Caco-2 (cell line): ENCODE measurements at regions not wholly inside any gene's neighbourhood (a gene's known extent, or its start where the extent isn't known, plus 50 kb on each side); places are given as distances from the start of the nearest gene placed in this dataset.
"Not testable (repeated sequence)": the region's sequence is repeated elsewhere in the genome, so short reads cannot be mapped to it uniquely, and the experiment has no call there.

Source experiments
- BruUV-seq: library from RNA; stranded (reverse); fragments of 400-500 nt; replicated peaks from 2 replicates; lab custom pipeline; 2021; lab: Mats Ljungman, UMichigan
- CTCF ChIA-PET: fragments of 300-600 bp; sonication (Branson Sonifier 250); formaldehyde crosslinking; loops from one replicate; lab custom pipeline; 2022; ENCODE audit warnings: antibody characterized with exemption; lab: Charles Lee
- POLR2A ChIA-PET: fragments of 300-600 bp; sonication (Branson Sonifier 250); formaldehyde crosslinking; loops from one replicate; lab custom pipeline; 2022; ENCODE audit warnings: antibody characterized with exemption; lab: Charles Lee
- DNase-seq, 2 experiments: peaks; one replicate each; pipeline versions ENCODE4 v3.0.0 to v3.0.0-alpha.2; 2020 to 2022
- H3K27me3 ChIP-seq: replicated peaks from 2 replicates; pipeline ENCODE4 v1.6.0; 2011; ENCODE audit warnings: low read length; ENCODE audit not compliant: control insufficient read depth, insufficient read depth
- H3K36me3 ChIP-seq: 2 replicates; pipeline ENCODE4 v1.5.1; 2011; ENCODE audit warnings: low read length; ENCODE audit not compliant: control insufficient read depth, insufficient read depth
- H3K4me1 ChIP-seq: fragments of 250-450 bp; sonication (Bioruptor Pico); 2 replicates; pipeline ENCODE4 v1.5.1; 2020; ENCODE audit warnings: mild to moderate bottlenecking
- H3K4me3 ChIP-seq: 2 replicates; pipeline ENCODE4 v1.5.1; 2011; ENCODE audit warnings: low read depth, mild to moderate bottlenecking, control low read depth, low read length
- H3K9me3 ChIP-seq: fragments of 250-450 bp; sonication (Bioruptor Pico); 2 replicates; pipeline ENCODE4 v1.5.1; 2020; ENCODE audit warnings: mild to moderate bottlenecking, moderate library complexity
- H3K27ac Mint-ChIP-seq: one replicate; pipeline ENCODE4 v1.8.0; 2022; ENCODE audit warnings: mixed read lengths; ENCODE audit not compliant: unreplicated experiment
- H3K27me3 Mint-ChIP-seq: one replicate; pipeline ENCODE4 v1.8.0; 2022; ENCODE audit warnings: mixed read lengths; ENCODE audit not compliant: insufficient read depth, unreplicated experiment
- H3K36me3 Mint-ChIP-seq: one replicate; pipeline ENCODE4 v1.8.0; 2022; ENCODE audit warnings: mild to moderate bottlenecking, mixed read lengths; ENCODE audit not compliant: insufficient read depth, unreplicated experiment
- H3K4me1 Mint-ChIP-seq: one replicate; pipeline ENCODE4 v1.8.0; 2022; ENCODE audit warnings: low read depth, mixed read lengths; ENCODE audit not compliant: unreplicated experiment
- H3K4me3 Mint-ChIP-seq: one replicate; pipeline ENCODE4 v1.8.0; 2022; ENCODE audit warnings: mild to moderate bottlenecking, moderate library complexity, mixed read lengths; ENCODE audit not compliant: unreplicated experiment
- H3K9me3 Mint-ChIP-seq: one replicate; pipeline ENCODE4 v1.8.0; 2022; ENCODE audit warnings: mixed read lengths; ENCODE audit not compliant: unreplicated experiment
- CTCF ChIP-seq, 2 experiments: fragments of 200-600 bp in 1 of 2; IDR thresholded peaks; 1 replicate in 1 of 2; 2 replicates in 1 of 2; pipeline versions ENCODE4 v1.5.1 to v1.8.0; 2011 to 2022; ENCODE audit warnings: antibody characterized with exemption in 1 of 2, control low read depth in 1 of 2, inconsistent platforms in 1 of 2, low read depth in 1 of 2, low read length in 1 of 2, mild to moderate bottlenecking in 1 of 2, moderate library complexity in 1 of 2; ENCODE audit not compliant: insufficient read depth in 1 of 2, severe bottlenecking in 1 of 2, unreplicated experiment in 1 of 2
- intact Hi-C: fragments of 100-400 bp; cut with micrococcal nuclease; formaldehyde crosslinking; loops from one replicate; pipeline ENCODE4 v1.10.0; 2022; ENCODE audit not compliant: unreplicated experiment

GRCh38 chr3:170808041-170808440, 62.0 kb downstream of the RPL22L1 start:
- intact Hi-C loops, result loop anchor here (2.0 kb wide), 1 partner anchor 253 kb away; no protein-coding TSS in a partner anchor
- no peaks in the 10 kb centered on the region for H3K36me3 Mint-ChIP-seq
- H3K4me1 ChIP-seq, result no peaks in the 10 kb centered on the region
- no peaks in the 10 kb centered on the region for H3K36me3 ChIP-seq
- H3K27me3 Mint-ChIP-seq, result peaks cover 2% of the 10 kb centered on the region
- BruUV-seq, result no TSS peak
- H3K27ac Mint-ChIP-seq, result no peak overlapping the region
- no peaks in the 10 kb centered on the region for H3K27me3 ChIP-seq
- H3K4me3 ChIP-seq, result no peak overlapping the region
- ChIA-PET CTCF (interaction anchor here (0.7 kb wide), 1 partner anchor 32 kb away, joined by 7 read pairs; no protein-coding TSS in a partner anchor), POLR2A (no interaction called here)
- no peak for DNase-seq
- no peaks in the 10 kb centered on the region for H3K4me1 Mint-ChIP-seq
- no peaks in the 10 kb centered on the region for H3K9me3 ChIP-seq
- no peaks in the 10 kb centered on the region for H3K9me3 Mint-ChIP-seq
- TF ChIP-seq CTCF (IDR thresholded peaks at IDR 0.05; ENCODE audit: insufficient read depth in 1 of 2, low read depth in 1 of 2, low read length in 1 of 2, severe bottlenecking in 1 of 2, unreplicated experiment in 1 of 2), result no peak
- H3K4me3 Mint-ChIP-seq, result no peak overlapping the region

- ChIA-PET POLR2A (no interaction called here), CTCF (interaction anchor here (1.0 kb wide), 1 partner anchor 393 kb away, joined by 5 read pairs; no protein-coding TSS in a partner anchor)
- H3K27me3 Mint-ChIP-seq, result peaks cover 7% of the 10 kb centered on the region
- H3K27ac Mint-ChIP-seq, result no peak overlapping the region
- no peak for TF ChIP-seq CTCF (IDR thresholded peaks at IDR 0.05; ENCODE audit: insufficient read depth in 1 of 2, low read depth in 1 of 2, low read length in 1 of 2, severe bottlenecking in 1 of 2, unreplicated experiment in 1 of 2)
- Histone ChIP-seq H3K9me3 (no peaks in the 10 kb centered on the region), H3K4me3 (no peak overlapping the region), H3K27me3 (no peaks in the 10 kb centered on the region), H3K36me3 (no peaks in the 10 kb centered on the region), H3K4me1 (no peaks in the 10 kb centered on the region)
- intact Hi-C loops, result no loop called here
- H3K36me3 Mint-ChIP-seq, result no peaks in the 10 kb centered on the region
- no TSS peak for BruUV-seq
- H3K4me1 Mint-ChIP-seq, result no peaks in the 10 kb centered on the region
- DNase-seq, result no peak
- no peaks in the 10 kb centered on the region for H3K9me3 Mint-ChIP-seq
- H3K4me3 Mint-ChIP-seq, result no peak overlapping the region
Measured at GRCh38 chr3:170806676-170807075, 63.3 kb downstream of the RPL22L1 start.

- no peak overlapping the region for H3K4me3 Mint-ChIP-seq
- ChIA-PET CTCF (no interaction called here), POLR2A (no interaction called here)
- no peaks in the 10 kb centered on the region for H3K4me1 Mint-ChIP-seq
- H3K4me1 ChIP-seq, result no peaks in the 10 kb centered on the region
- H3K4me3 ChIP-seq, result no peak overlapping the region
- peaks cover 8% of the 10 kb centered on the region for H3K27me3 Mint-ChIP-seq
- no peak overlapping the region for H3K27ac Mint-ChIP-seq
- no peaks in the 10 kb centered on the region for H3K27me3 ChIP-seq
- no peaks in the 10 kb centered on the region for H3K9me3 ChIP-seq
- H3K36me3 ChIP-seq, result no peaks in the 10 kb centered on the region
- no peak for TF ChIP-seq CTCF (IDR thresholded peaks at IDR 0.05; ENCODE audit: insufficient read depth in 1 of 2, low read depth in 1 of 2, low read length in 1 of 2, severe bottlenecking in 1 of 2, unreplicated experiment in 1 of 2)
- BruUV-seq, result no TSS peak
- no peaks in the 10 kb centered on the region for H3K9me3 Mint-ChIP-seq
- no peaks in the 10 kb centered on the region for H3K36me3 Mint-ChIP-seq
- intact Hi-C loops, result no loop called here
- no peak for DNase-seq
Measured at GRCh38 chr3:170806141-170806540, 63.9 kb downstream of the RPL22L1 start.

- CTCF ChIA-PET, DNase-seq, BruUV-seq, H3K4me1 ChIP-seq, intact Hi-C loops, H3K27me3 Mint-ChIP-seq, H3K27ac Mint-ChIP-seq, H3K9me3 ChIP-seq, H3K4me1 Mint-ChIP-seq, H3K36me3 ChIP-seq, H3K4me3 ChIP-seq, POLR2A ChIA-PET, H3K4me3 Mint-ChIP-seq, H3K27me3 ChIP-seq, H3K36me3 Mint-ChIP-seq, H3K9me3 Mint-ChIP-seq: not testable (repeated sequence)
Measured at GRCh38 chr3:170805296-170805695, 64.7 kb downstream of the RPL22L1 start.

GRCh38 chr3:170804634-170805033, 65.4 kb downstream of the RPL22L1 start:
- H3K9me3 ChIP-seq, DNase-seq, H3K9me3 Mint-ChIP-seq, CTCF ChIA-PET, H3K4me1 Mint-ChIP-seq, intact Hi-C loops, H3K27me3 Mint-ChIP-seq, H3K4me3 ChIP-seq, H3K4me3 Mint-ChIP-seq, H3K27ac Mint-ChIP-seq, H3K4me1 ChIP-seq, H3K27me3 ChIP-seq, H3K36me3 Mint-ChIP-seq, BruUV-seq, H3K36me3 ChIP-seq, POLR2A ChIA-PET: not testable (repeated sequence)
